B cell (primary cell): ENCODE measurements at regions not wholly inside any gene's neighbourhood (a gene's known extent, or its start where the extent isn't known, plus 50 kb on each side); places are given as distances from the start of the nearest gene placed in this dataset.

ENCODE experiments used
- ATAC-seq: fragments of 200-7000 bp; cut with Tn5 transposase; one replicate; pipeline ENCODE4 v1.10.0; 2021; ENCODE audit warnings: low read depth, mild to moderate bottlenecking, moderate number of reproducible peaks, moderate library complexity
- CTCF ChIA-PET: fragments of 350-600 bp; sonication (Branson Sonifier 250); formaldehyde crosslinking; loops from one replicate; lab custom pipeline; 2021; ENCODE audit warnings: antibody characterized with exemption, inconsistent platforms; lab: Charles Lee
- POLR2A ChIA-PET: fragments of 350-600 bp; sonication (Branson Sonifier 250); formaldehyde crosslinking; loops from one replicate; lab custom pipeline; 2021; ENCODE audit warnings: antibody characterized with exemption; lab: Charles Lee
- DNase-seq: peaks from one replicate; pipeline ENCODE4 v3.0.0; 2013
- H2AFZ ChIP-seq: 2 replicates; pipeline ENCODE4 v1.6.1; 2012; ENCODE audit warnings: mild to moderate bottlenecking, low read depth, low read length; ENCODE audit not compliant: insufficient read depth, poor library complexity, severe bottlenecking
- H3K27ac ChIP-seq, 2 donors: 1 replicate in 1 of 2; 2 replicates in 1 of 2; pipeline ENCODE4 v1.5.1; 2012 to 2013; ENCODE audit warnings: low read length in 2 of 2, mild to moderate bottlenecking in 2 of 2, moderate library complexity in 1 of 2
- H3K27me3 ChIP-seq, 4 experiments: fragments of 200-600 bp in 1 of 4; sonication (generic) in 1 of 4; replicated peaks in 1 of 4; 1 replicate in 2 of 4; 2 replicates in 2 of 4; pipeline versions ENCODE4 v1.6.1 to v1.7.0; 2013 to 2016; ENCODE audit warnings: low read length in 3 of 4, mild to moderate bottlenecking in 2 of 4, mixed read lengths in 1 of 4, moderate library complexity in 1 of 4; ENCODE audit not compliant: insufficient read depth in 4 of 4, control insufficient read depth in 3 of 4; ENCODE audit errors: control extremely low read depth in 1 of 4
- H3K36me3 ChIP-seq, 2 experiments: replicated peaks in 1 of 2; 1 replicate in 1 of 2; 2 replicates in 1 of 2; pipeline versions ENCODE4 v1.6.1 to v1.7.1; 2013; ENCODE audit warnings: low read length in 1 of 2; ENCODE audit not compliant: insufficient read depth in 2 of 2, control insufficient read depth in 1 of 2; ENCODE audit errors: control extremely low read depth in 1 of 2, extremely low read depth in 1 of 2
- H3K4me1 ChIP-seq, 2 donors: fragments of 200-600 bp in 1 of 2; sonication (generic) in 1 of 2; 1 replicate in 1 of 2; 2 replicates in 1 of 2; pipeline versions ENCODE4 v1.5.1 to v1.6.1; 2013 to 2017; ENCODE audit warnings: low read length in 2 of 2; ENCODE audit not compliant: control insufficient read depth in 2 of 2, insufficient read depth in 2 of 2
- H3K4me2 ChIP-seq: replicated peaks from 2 replicates; pipeline ENCODE3; 2012; ENCODE audit warnings: mild to moderate bottlenecking, low read depth, low read length; ENCODE audit not compliant: poor library complexity, severe bottlenecking
- H3K4me3 ChIP-seq, 5 experiments: fragments of 200-600 bp in 1 of 5; sonication (generic) in 1 of 5; 1 replicate in 3 of 5; 2 replicates in 2 of 5; pipeline versions ENCODE4 v1.5.1 to v1.7.0; 2011 to 2016; ENCODE audit warnings: low read length in 4 of 5, mild to moderate bottlenecking in 4 of 5, low read depth in 2 of 5, control low read depth in 1 of 5, moderate library complexity in 1 of 5; ENCODE audit not compliant: insufficient read depth in 1 of 5; ENCODE audit errors: control extremely low read depth in 1 of 5, extremely low read depth in 1 of 5
- H3K79me2 ChIP-seq: fragments of 200-600 bp; sonication (generic); one replicate; pipeline ENCODE4 v1.6.0; 2016; ENCODE audit warnings: low read length; ENCODE audit not compliant: control insufficient read depth, insufficient read depth
- H3K9ac ChIP-seq: fragments of 200-600 bp; sonication (generic); 2 replicates; pipeline ENCODE4 v1.6.1; 2017; ENCODE audit warnings: mild to moderate bottlenecking, low read length, moderate library complexity
- H3K9me3 ChIP-seq, 3 donors: one replicate each; pipeline versions ENCODE4 v1.6.1 to v1.7.1; 2013; ENCODE audit warnings: low read length in 2 of 3; ENCODE audit not compliant: control insufficient read depth in 2 of 3, insufficient read depth in 1 of 3; ENCODE audit errors: control extremely low read depth in 1 of 3
- H4K20me1 ChIP-seq: 2 replicates; pipeline ENCODE4 v1.6.0; 2012; ENCODE audit warnings: mild to moderate bottlenecking, low read length; ENCODE audit not compliant: insufficient read depth, control insufficient read depth, poor library complexity, severe bottlenecking
- H3K27ac Mint-ChIP-seq: one replicate; pipeline ENCODE4 v1.8.0; 2021; ENCODE audit warnings: mixed read lengths
- H3K27me3 Mint-ChIP-seq: one replicate; pipeline ENCODE4 v1.8.0; 2021; ENCODE audit warnings: mixed read lengths
- H3K4me1 Mint-ChIP-seq: one replicate; pipeline ENCODE4 v1.8.0; 2021; ENCODE audit warnings: mixed read lengths
- H3K4me3 Mint-ChIP-seq: one replicate; pipeline ENCODE4 v1.8.0; 2021; ENCODE audit warnings: mixed read lengths
- H3K9me3 Mint-ChIP-seq: one replicate; pipeline ENCODE4 v1.8.0; 2022; ENCODE audit warnings: mixed read lengths; ENCODE audit not compliant: insufficient read depth
- CTCF ChIP-seq: fragments of 200-600 bp; IDR thresholded peaks from one replicate; pipeline ENCODE4 v1.8.0; 2022; ENCODE audit warnings: antibody characterized with exemption, mild to moderate bottlenecking
- EZH2 ChIP-seq: IDR thresholded peaks from 2 replicates; pipeline ENCODE4 v1.6.1; 2012; ENCODE audit warnings: borderline replicate concordance, low read depth, mild to moderate bottlenecking, moderate library complexity, low read length; ENCODE audit not compliant: insufficient read depth, poor library complexity, severe bottlenecking
- WGBS: methylation state at CpG from one replicate; pipeline ENCODE4 v1.1.5; 2013; ENCODE audit warnings: missing lambda C conversion rate; ENCODE audit not compliant: insufficient coverage; 5-methylcytosine and 5-hydroxymethylcytosine counted together
- intact Hi-C: fragments of 100-400 bp; cut with micrococcal nuclease; formaldehyde crosslinking; loops from one replicate; pipeline ENCODE4 v1.10.0; 2022

- H3K9ac ChIP-seq, result no peak overlapping the region
- H4K20me1 ChIP-seq, result no peaks in the 10 kb centered on the region
- no peaks in the 10 kb centered on the region for H3K79me2 ChIP-seq
- peaks cover 0 to 5% (median 2%) of the 10 kb centered on the region in 4 experiments for H3K27me3 ChIP-seq
- H3K4me3 ChIP-seq, result no peak overlapping the region
- Mint-ChIP-seq H3K27me3 (peaks cover 28% of the 10 kb centered on the region), H3K4me1 (no peaks in the 10 kb centered on the region), H3K9me3 (no peaks in the 10 kb centered on the region), H3K27ac (no peak overlapping the region), H3K4me3 (no peak overlapping the region)
- H3K4me2 ChIP-seq, result no peak overlapping the region
- intact Hi-C loops, result no loop called here
- POLR2A ChIA-PET, result no interaction called here
- H3K4me1 ChIP-seq, result no peaks in the 10 kb centered on the region
- no peak overlapping the region for H3K27ac ChIP-seq
- DNase-seq (no peak), ATAC-seq (no peak)
- WGBS, result 71% methylated on average over 7 of the region's 7 CpGs
- CTCF ChIA-PET, result interaction anchor here (0.7 to 2.1 kb wide), 4 partner anchors 9 to 147 kb away, joined by 3 to 6 read pairs (median 4); no protein-coding TSS in a partner anchor
- TF ChIP-seq EZH2 (no peak), CTCF (no peak)
- H2AFZ ChIP-seq, result no peak overlapping the region
- peaks cover 0 to 5% (median 0%) of the 10 kb centered on the region in 3 donors for H3K9me3 ChIP-seq
- H3K36me3 ChIP-seq, result no peaks in the 10 kb centered on the region
These were observed 84.3 kb upstream of the MPP7 start for GRCh38 chr10:28387140-28387539.

- H2AFZ ChIP-seq, result no peak overlapping the region
- CTCF ChIA-PET, result interaction anchor here (0.8 to 3.3 kb wide), 6 partner anchors 10 to 150 kb away, joined by 3 to 24 read pairs (median 14); partner anchors contain the start of gene MPP7
- POLR2A ChIA-PET, result no interaction called here
- Mint-ChIP-seq H3K27ac (no peak overlapping the region), H3K9me3 (no peaks in the 10 kb centered on the region), H3K4me1 (peaks cover 4% of the 10 kb centered on the region), H3K4me3 (no peak overlapping the region), H3K27me3 (peaks cover 16% of the 10 kb centered on the region)
- H3K9me3 ChIP-seq, result peaks cover 0 to 5% (median 0%) of the 10 kb centered on the region in 3 donors
- no peak overlapping the region for H3K4me3 ChIP-seq
- H3K36me3 ChIP-seq, result no peaks in the 10 kb centered on the region
- TF ChIP-seq CTCF (no peak), EZH2 (no peak)
- intact Hi-C loops, result no loop called here
- ATAC-seq, result no peak
- WGBS, result 89% methylated on average over 3 of the region's 5 CpGs
- peaks cover 0 to 5% (median 1%) of the 10 kb centered on the region in 4 experiments for H3K27me3 ChIP-seq
- H3K4me2 ChIP-seq, result no peak overlapping the region
- no peak for DNase-seq
- H3K79me2 ChIP-seq, result no peaks in the 10 kb centered on the region
- H4K20me1 ChIP-seq, result no peaks in the 10 kb centered on the region
- H3K27ac ChIP-seq, result no peak overlapping the region
- no peak overlapping the region for H3K9ac ChIP-seq
- peaks cover 0 to 5% of the 10 kb centered on the region in 2 donors for H3K4me1 ChIP-seq
These were observed 88.4 kb upstream of the MPP7 start for GRCh38 chr10:28391283-28391682.
